ENCODE measurements at regions not wholly inside any gene's neighbourhood (a gene's known extent, or its start where the extent isn't known, plus 50 kb on each side); places are given as distances from the start of the nearest gene placed in this dataset.

DNA sequence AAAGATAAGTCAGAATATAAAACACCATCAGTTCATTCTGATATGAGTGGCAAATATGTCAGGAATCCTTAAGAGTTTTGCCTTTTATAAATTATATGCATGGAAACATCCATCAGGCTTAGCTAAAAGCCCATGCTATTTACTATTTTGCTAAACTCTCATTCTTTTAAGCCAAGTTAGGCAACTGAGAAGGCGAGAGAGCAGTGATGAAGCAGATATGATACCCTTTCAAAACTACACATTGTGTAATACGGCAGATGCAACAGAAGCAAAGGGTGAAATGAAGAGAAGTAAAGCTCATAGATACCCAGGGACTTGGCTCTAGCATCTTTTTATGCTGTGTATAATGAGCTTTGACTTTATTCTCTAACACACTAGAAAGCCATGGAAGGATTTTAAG, 95.8 kb downstream of the SLIT2 start:
- Histone ChIP-seq H3K4me3 (ENCODE audit: low read length in 2 of 2) (no peak overlapping the region), H3K27me3 (ENCODE audit: control insufficient read depth in 1 of 2, insufficient read depth in 2 of 2, low read length in 1 of 2) (no peaks in the 10 kb centered on the region), H3K27ac (ENCODE audit: low read depth in 1 of 2, low read length in 2 of 2) (no peak overlapping the region), H3K36me3 (ENCODE audit: control insufficient read depth in 1 of 2, insufficient read depth in 2 of 2, low read length in 1 of 2) (no peaks in the 10 kb centered on the region), H3K9me3 (ENCODE audit: control insufficient read depth, low read length) (no peaks in the 10 kb centered on the region), H3K4me1 (ENCODE audit: control insufficient read depth in 1 of 2, insufficient read depth in 2 of 2, low read length in 2 of 2) (peaks cover 0 to 2% of the 10 kb centered on the region in 2 donors)
- intact Hi-C loops (cut with DNase I) = no loop called here
- 93 to 97% methylated on average over 2 of the region's 2 CpGs for WGBS, 2 donors
- DNase-seq (no peak), ATAC-seq (ENCODE audit: low FRiP score) (no peak)

GRCh38 chr4:20348411-20348810, 96.7 kb downstream of the SLIT2 start:
- 76 to 79% methylated on average over 6 of the region's 6 CpGs for WGBS, 2 donors
- peak in 1 of 2 donors; percentile 17 for DNase-seq
- Histone ChIP-seq H3K4me3 (ENCODE audit: low read length in 2 of 2) (no peak overlapping the region), H3K36me3 (ENCODE audit: control insufficient read depth in 1 of 2, insufficient read depth in 2 of 2, low read length in 1 of 2) (no peaks in the 10 kb centered on the region), H3K9me3 (ENCODE audit: control insufficient read depth, low read length) (no peaks in the 10 kb centered on the region), H3K27ac (ENCODE audit: low read depth in 1 of 2, low read length in 2 of 2) (no peak overlapping the region), H3K4me1 (ENCODE audit: control insufficient read depth in 1 of 2, insufficient read depth in 2 of 2, low read length in 2 of 2) (peaks cover 0 to 2% of the 10 kb centered on the region in 2 donors), H3K27me3 (ENCODE audit: control insufficient read depth in 1 of 2, insufficient read depth in 2 of 2, low read length in 1 of 2) (no peaks in the 10 kb centered on the region)
- intact Hi-C loops (cut with DNase I) = no loop called here
- ATAC-seq (ENCODE audit: low FRiP score) = no peak

- Histone ChIP-seq H3K36me3 (ENCODE audit: control insufficient read depth in 1 of 2, insufficient read depth in 2 of 2, low read length in 1 of 2) (no peaks in the 10 kb centered on the region), H3K27ac (ENCODE audit: low read depth in 1 of 2, low read length in 2 of 2) (no peak overlapping the region), H3K9me3 (ENCODE audit: control insufficient read depth, low read length) (no peaks in the 10 kb centered on the region), H3K27me3 (ENCODE audit: control insufficient read depth in 1 of 2, insufficient read depth in 2 of 2, low read length in 1 of 2) (no peaks in the 10 kb centered on the region), H3K4me3 (ENCODE audit: low read length in 2 of 2) (no peak overlapping the region), H3K4me1 (ENCODE audit: control insufficient read depth in 1 of 2, insufficient read depth in 2 of 2, low read length in 2 of 2) (peaks cover 0 to 2% of the 10 kb centered on the region in 2 donors)
- intact Hi-C loops (cut with DNase I) = no loop called here
- ATAC-seq (ENCODE audit: low FRiP score) (no peak), DNase-seq (no peak)
- WGBS, 2 donors = 84 to 85% methylated on average over 2 of the region's 2 CpGs
These were observed 99.9 kb downstream of the SLIT2 start for GRCh38 chr4:20351360-20352162.

GRCh38 chr4:20352163-20352431, 100.4 kb downstream of the SLIT2 start:
- WGBS, 2 donors = 71 to 77% methylated on average over 1 of the region's 1 CpG
- Histone ChIP-seq H3K27me3 (ENCODE audit: control insufficient read depth in 1 of 2, insufficient read depth in 2 of 2, low read length in 1 of 2) (no peaks in the 10 kb centered on the region), H3K36me3 (ENCODE audit: control insufficient read depth in 1 of 2, insufficient read depth in 2 of 2, low read length in 1 of 2) (no peaks in the 10 kb centered on the region), H3K4me3 (ENCODE audit: low read length in 2 of 2) (no peak overlapping the region), H3K4me1 (ENCODE audit: control insufficient read depth in 1 of 2, insufficient read depth in 2 of 2, low read length in 2 of 2) (peaks cover 0 to 2% of the 10 kb centered on the region in 2 donors), H3K9me3 (ENCODE audit: control insufficient read depth, low read length) (no peaks in the 10 kb centered on the region), H3K27ac (ENCODE audit: low read depth in 1 of 2, low read length in 2 of 2) (no peak overlapping the region)
- ATAC-seq (ENCODE audit: low FRiP score) (no peak), DNase-seq (no peak)
- intact Hi-C loops (cut with DNase I) = no loop called here

DNA sequence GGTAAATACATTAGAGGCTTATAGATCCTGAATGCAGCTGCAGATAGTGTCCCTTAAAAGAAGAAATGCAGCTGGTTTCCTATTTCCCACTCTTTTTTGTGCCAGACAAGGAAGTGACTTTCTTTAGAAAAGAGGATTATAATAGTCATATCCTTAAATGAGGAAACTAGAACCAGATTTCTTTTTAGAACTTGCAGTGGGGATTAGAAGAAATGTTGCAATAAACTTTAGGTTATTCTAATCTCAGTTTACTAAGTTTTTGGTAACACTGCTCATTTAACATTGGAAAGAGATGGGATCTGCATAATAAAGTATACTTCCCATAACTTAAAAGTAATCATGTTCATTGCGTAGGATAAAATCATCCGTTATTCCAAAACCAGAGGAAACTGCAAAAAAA, 101.9 kb downstream of the SLIT2 start:
- peaks cover 0 to 2% of the 10 kb centered on the region in 2 donors for H3K4me1 ChIP-seq (ENCODE audit: control insufficient read depth in 1 of 2, insufficient read depth in 2 of 2, low read length in 2 of 2)
- 89 to 94% methylated on average over 2 of the region's 2 CpGs for WGBS, 2 donors
- ATAC-seq (ENCODE audit: low FRiP score) = no peak

GRCh38 chr4:20354120-20354519, 102.4 kb downstream of the SLIT2 start:
- no peak overlapping the region for H3K4me3 ChIP-seq (ENCODE audit: low read length in 2 of 2)
- no peak for ATAC-seq (ENCODE audit: low FRiP score)
- H3K27ac ChIP-seq (ENCODE audit: low read depth in 1 of 2, low read length in 2 of 2) = no peak overlapping the region
- WGBS, 2 donors = 57 to 73% methylated on average over 1 of the region's 1 CpG
- H3K9me3 ChIP-seq (ENCODE audit: control insufficient read depth, low read length) = no peaks in the 10 kb centered on the region
- H3K4me1 ChIP-seq (ENCODE audit: control insufficient read depth in 1 of 2, insufficient read depth in 2 of 2, low read length in 2 of 2) = peaks cover 0 to 2% of the 10 kb centered on the region in 2 donors
- intact Hi-C loops (cut with DNase I) = no loop called here
- no peaks in the 10 kb centered on the region for H3K27me3 ChIP-seq (ENCODE audit: control insufficient read depth in 1 of 2, insufficient read depth in 2 of 2, low read length in 1 of 2)
- no peaks in the 10 kb centered on the region for H3K36me3 ChIP-seq (ENCODE audit: control insufficient read depth in 1 of 2, insufficient read depth in 2 of 2, low read length in 1 of 2)
- no peak for DNase-seq

More for the DNA sequence above, 101.9 kb downstream of the SLIT2 start:
- H3K9me3 ChIP-seq (ENCODE audit: control insufficient read depth, low read length) = no peaks in the 10 kb centered on the region
- intact Hi-C loops (cut with DNase I) = no loop called here
- H3K4me3 ChIP-seq (ENCODE audit: low read length in 2 of 2) = no peak overlapping the region
- H3K36me3 ChIP-seq (ENCODE audit: control insufficient read depth in 1 of 2, insufficient read depth in 2 of 2, low read length in 1 of 2) = no peaks in the 10 kb centered on the region
- no peak overlapping the region for H3K27ac ChIP-seq (ENCODE audit: low read depth in 1 of 2, low read length in 2 of 2)
- no peaks in the 10 kb centered on the region for H3K27me3 ChIP-seq (ENCODE audit: control insufficient read depth in 1 of 2, insufficient read depth in 2 of 2, low read length in 1 of 2)
- no peak for DNase-seq

- Histone ChIP-seq H3K27me3 (ENCODE audit: control insufficient read depth in 1 of 2, insufficient read depth in 2 of 2, low read length in 1 of 2) (no peaks in the 10 kb centered on the region), H3K36me3 (ENCODE audit: control insufficient read depth in 1 of 2, insufficient read depth in 2 of 2, low read length in 1 of 2) (no peaks in the 10 kb centered on the region), H3K4me1 (ENCODE audit: control insufficient read depth in 1 of 2, insufficient read depth in 2 of 2, low read length in 2 of 2) (no peaks in the 10 kb centered on the region), H3K9me3 (ENCODE audit: control insufficient read depth, low read length) (no peaks in the 10 kb centered on the region), H3K27ac (ENCODE audit: low read depth in 1 of 2, low read length in 2 of 2) (no peak overlapping the region), H3K4me3 (ENCODE audit: low read length in 2 of 2) (no peak overlapping the region)
- DNase-seq = no peak
- WGBS, 2 donors = 38 to 42% methylated on average over 3 of the region's 3 CpGs
- no peak for ATAC-seq (ENCODE audit: low FRiP score)
- intact Hi-C loops (cut with DNase I) = no loop called here
These were observed 104.9 kb downstream of the SLIT2 start for GRCh38 chr4:20356565-20356964.

- ATAC-seq (ENCODE audit: low FRiP score) (no peak), DNase-seq (no peak)
- intact Hi-C loops (cut with DNase I) = no loop called here
- 97 to 98% methylated on average over 8 of the region's 8 CpGs for WGBS, 2 donors
- H3K27ac ChIP-seq (ENCODE audit: low read depth in 1 of 2, low read length in 2 of 2) = no peak overlapping the region
- no peaks in the 10 kb centered on the region for H3K9me3 ChIP-seq (ENCODE audit: control insufficient read depth, low read length)
- H3K4me1 ChIP-seq (ENCODE audit: control insufficient read depth in 1 of 2, insufficient read depth in 2 of 2, low read length in 2 of 2) = no peaks in the 10 kb centered on the region
- H3K36me3 ChIP-seq (ENCODE audit: control insufficient read depth in 1 of 2, insufficient read depth in 2 of 2, low read length in 1 of 2) = no peaks in the 10 kb centered on the region
- no peak overlapping the region for H3K4me3 ChIP-seq (ENCODE audit: low read length in 2 of 2)
- no peaks in the 10 kb centered on the region for H3K27me3 ChIP-seq (ENCODE audit: control insufficient read depth in 1 of 2, insufficient read depth in 2 of 2, low read length in 1 of 2)
These were observed 106.4 kb downstream of the SLIT2 start for GRCh38 chr4:20358110-20358509.

- no peaks in the 10 kb centered on the region for H3K27me3 ChIP-seq (ENCODE audit: control insufficient read depth in 1 of 2, insufficient read depth in 2 of 2, low read length in 1 of 2)
- no peaks in the 10 kb centered on the region for H3K4me1 ChIP-seq (ENCODE audit: control insufficient read depth in 1 of 2, insufficient read depth in 2 of 2, low read length in 2 of 2)
- 99 to 100% methylated on average over 1 of the region's 1 CpG for WGBS, 2 donors
- intact Hi-C loops (cut with DNase I) = no loop called here
- H3K36me3 ChIP-seq (ENCODE audit: control insufficient read depth in 1 of 2, insufficient read depth in 2 of 2, low read length in 1 of 2) = no peaks in the 10 kb centered on the region
- no peaks in the 10 kb centered on the region for H3K9me3 ChIP-seq (ENCODE audit: control insufficient read depth, low read length)
- no peak for ATAC-seq (ENCODE audit: low FRiP score)
- no peak for DNase-seq
- no peak overlapping the region for H3K27ac ChIP-seq (ENCODE audit: low read depth in 1 of 2, low read length in 2 of 2)
- no peak overlapping the region for H3K4me3 ChIP-seq (ENCODE audit: low read length in 2 of 2)
These were observed 108.0 kb downstream of the SLIT2 start for GRCh38 chr4:20359692-20360091.
